ENCODE measurements at regions not wholly inside any gene's neighbourhood (a gene's known extent, or its start where the extent isn't known, plus 50 kb on each side); places are given as distances from the start of the nearest gene placed in this dataset.

DNA sequence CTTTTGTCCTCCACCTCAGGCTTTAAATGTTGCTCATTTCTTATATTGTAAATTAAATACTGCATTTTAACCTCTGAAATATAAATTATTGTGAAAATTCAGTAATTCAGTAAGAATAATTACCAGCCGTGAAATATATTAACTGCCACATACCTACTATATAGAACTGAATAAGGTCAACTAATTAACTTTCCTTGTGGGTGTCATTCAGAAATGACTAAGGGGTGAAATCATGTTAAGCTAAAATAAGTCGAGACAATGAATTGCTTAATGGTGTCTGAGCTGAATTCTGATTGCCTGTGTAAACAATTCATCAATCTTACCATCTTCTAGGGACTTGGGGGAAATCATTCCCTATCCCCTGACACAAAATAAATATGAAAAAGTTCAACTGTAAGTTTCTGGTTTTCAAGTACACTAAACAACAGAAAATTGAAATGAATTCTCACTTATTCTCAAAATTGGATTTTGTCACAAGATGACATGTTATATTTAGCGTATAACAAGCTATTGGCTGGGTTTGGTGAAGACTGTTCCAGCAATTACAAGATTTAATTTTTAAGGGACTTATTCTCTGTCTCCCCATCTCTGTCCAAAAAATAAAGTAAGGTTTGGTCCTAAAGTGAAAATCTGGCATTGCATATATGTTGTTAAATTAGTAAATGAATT is 255.1 kb downstream of the METTL4 start:
- no peak overlapping the region for H3K4me3 ChIP-seq (ENCODE audit: low read depth, low read length)
- TF ChIP-seq, protein P1, sequence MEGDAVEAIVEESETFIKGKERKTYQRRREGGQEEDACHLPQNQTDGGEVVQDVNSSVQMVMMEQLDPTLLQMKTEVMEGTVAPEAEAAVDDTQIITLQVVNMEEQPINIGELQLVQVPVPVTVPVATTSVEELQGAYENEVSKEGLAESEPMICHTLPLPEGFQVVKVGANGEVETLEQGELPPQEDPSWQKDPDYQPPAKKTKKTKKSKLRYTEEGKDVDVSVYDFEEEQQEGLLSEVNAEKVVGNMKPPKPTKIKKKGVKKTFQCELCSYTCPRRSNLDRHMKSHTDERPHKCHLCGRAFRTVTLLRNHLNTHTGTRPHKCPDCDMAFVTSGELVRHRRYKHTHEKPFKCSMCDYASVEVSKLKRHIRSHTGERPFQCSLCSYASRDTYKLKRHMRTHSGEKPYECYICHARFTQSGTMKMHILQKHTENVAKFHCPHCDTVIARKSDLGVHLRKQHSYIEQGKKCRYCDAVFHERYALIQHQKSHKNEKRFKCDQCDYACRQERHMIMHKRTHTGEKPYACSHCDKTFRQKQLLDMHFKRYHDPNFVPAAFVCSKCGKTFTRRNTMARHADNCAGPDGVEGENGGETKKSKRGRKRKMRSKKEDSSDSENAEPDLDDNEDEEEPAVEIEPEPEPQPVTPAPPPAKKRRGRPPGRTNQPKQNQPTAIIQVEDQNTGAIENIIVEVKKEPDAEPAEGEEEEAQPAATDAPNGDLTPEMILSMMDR (IDR thresholded peaks at IDR 0.05; ENCODE audit: low read depth, low read length), result no peak

GRCh38 chr18:2316751-2317696 is 254.3 kb downstream of the METTL4 start:
- TF ChIP-seq, protein P1 (IDR thresholded peaks at IDR 0.05; ENCODE audit: low read depth, low read length), result no peak
- no peak overlapping the region for H3K4me3 ChIP-seq (ENCODE audit: low read depth, low read length)

GRCh38 chr18:2324459-2324858 is 246.8 kb downstream of the METTL4 start:
- TF ChIP-seq, protein P1 (IDR thresholded peaks at IDR 0.05; ENCODE audit: low read depth, low read length), result no peak
- H3K4me3 ChIP-seq (ENCODE audit: low read depth, low read length), result no peak overlapping the region

DNA sequence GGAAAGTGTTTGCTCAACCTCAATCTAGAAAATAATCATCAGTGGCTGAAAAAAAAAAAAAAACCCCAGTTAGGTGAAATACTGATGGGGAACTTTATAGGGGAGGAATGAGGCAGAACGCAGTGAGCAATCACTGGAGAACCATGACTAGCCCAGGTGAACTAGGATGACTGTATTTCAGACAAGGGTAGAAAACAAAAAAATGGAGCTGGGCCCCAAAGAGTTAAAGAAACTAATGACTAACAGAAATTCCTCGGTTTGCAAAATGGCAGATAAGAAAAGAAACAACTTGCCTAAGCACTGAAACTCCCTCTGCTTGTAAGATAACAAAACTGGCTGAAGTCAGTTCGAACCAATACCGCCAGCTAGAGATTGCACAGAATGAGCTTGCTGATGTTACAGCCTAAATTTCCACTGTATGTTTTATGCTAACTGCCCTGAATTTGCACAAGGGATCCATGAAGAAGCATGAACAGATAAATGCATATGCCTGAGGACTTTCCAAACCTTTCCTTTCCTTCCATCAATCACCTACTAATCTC is 245.9 kb downstream of the METTL4 start:
- H3K4me3 ChIP-seq (ENCODE audit: low read depth, low read length), result no peak overlapping the region
- TF ChIP-seq, protein P1 (IDR thresholded peaks at IDR 0.05; ENCODE audit: low read depth, low read length), result no peak

DNA sequence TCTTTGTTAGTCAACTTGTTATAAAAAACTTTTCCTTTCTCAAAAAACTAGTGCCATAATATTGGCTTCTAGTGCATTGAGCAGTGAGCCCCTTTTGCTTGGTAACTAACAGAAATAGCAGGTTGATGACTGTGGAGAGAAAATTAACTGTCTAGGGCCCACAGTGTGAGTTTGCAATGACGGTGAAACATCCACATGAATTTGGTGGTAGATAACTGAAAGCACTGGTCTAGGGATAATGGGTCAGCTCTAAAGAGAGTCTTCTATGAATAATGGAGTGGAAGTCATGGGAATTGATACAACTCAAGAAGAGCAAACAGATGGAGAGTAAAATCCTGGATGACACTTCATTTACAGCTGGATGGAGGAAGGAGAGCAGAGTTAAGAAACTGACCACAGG is 245.4 kb downstream of the METTL4 start:
- no peak overlapping the region for H3K4me3 ChIP-seq (ENCODE audit: low read depth, low read length)
- TF ChIP-seq, protein P1 (IDR thresholded peaks at IDR 0.05; ENCODE audit: low read depth, low read length), result no peak

- TF ChIP-seq, protein P1 (IDR thresholded peaks at IDR 0.05; ENCODE audit: low read depth, low read length), result no peak
- H3K4me3 ChIP-seq (ENCODE audit: low read depth, low read length), result no peak overlapping the region
These were observed 244.3 kb downstream of the METTL4 start for GRCh38 chr18:2326999-2327398.

DNA sequence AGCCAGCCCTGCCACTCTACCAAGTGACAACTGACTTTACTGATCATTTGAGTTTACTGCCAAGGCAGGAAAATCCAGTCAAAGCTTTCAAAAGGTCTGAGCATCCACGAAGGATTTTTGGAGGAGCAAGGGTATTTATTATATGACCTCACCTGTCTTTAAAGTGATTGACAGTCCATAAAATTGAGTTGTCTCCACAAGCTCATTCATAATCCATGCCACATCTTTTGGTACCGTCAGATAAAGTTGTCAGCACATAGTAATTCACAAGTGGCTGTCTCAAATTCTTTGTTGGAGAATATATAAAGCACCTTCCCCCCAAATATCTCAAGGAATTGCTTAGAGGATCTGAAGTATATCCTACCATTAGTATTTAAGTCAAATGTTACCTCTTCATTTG is 240.5 kb downstream of the METTL4 start:
- TF ChIP-seq, protein P1 (IDR thresholded peaks at IDR 0.05; ENCODE audit: low read depth, low read length), result no peak
- H3K4me3 ChIP-seq (ENCODE audit: low read depth, low read length), result no peak overlapping the region

Data from WI38 (cell line).